ENCODE measurements at regions not wholly inside any gene's neighbourhood (a gene's known extent, or its start where the extent isn't known, plus 50 kb on each side); places are given as distances from the start of the nearest gene placed in this dataset.

DNA sequence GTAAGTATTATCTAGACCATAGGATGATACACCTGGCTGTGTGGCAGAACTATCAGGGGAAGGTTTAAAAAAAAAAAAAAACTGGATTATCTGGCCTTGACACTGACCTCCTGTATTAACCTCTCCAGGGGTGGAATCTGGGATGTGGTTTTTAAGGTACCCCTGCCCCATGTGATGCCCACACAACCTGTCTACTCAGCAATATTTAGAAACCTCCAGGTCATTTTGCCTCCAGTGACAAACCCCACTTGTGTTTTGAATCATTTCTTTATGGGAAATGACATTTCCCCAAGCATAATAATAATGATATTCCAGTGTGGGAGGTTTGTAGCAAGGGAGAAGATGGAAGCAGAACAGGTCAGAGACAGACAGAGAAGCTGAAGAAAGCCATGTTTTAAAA, 179.1 kb downstream of the RSL24D1 start:
- no peak for DNase-seq

GRCh38 chr15:55016225-55016624, 180.5 kb downstream of the RSL24D1 start:
- DNase-seq: no peak

DNA sequence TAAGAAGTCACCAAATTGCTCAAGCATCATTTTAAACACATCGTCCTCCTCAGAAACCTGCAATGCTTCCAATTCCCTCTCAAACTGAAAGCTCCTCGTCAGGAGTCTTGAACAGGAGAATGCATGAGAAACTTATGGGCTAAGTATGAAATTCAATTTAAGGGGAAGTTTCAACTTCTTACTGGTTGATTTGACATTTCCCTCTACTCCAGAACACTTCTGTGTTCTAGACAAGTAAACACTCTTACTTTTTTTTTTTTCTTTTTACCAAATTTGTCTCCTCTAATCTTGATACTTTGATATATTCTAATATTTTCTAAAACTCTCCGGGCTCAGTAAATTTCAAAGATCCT, 181.7 kb downstream of the RSL24D1 start:
- DNase-seq: no peak

GRCh38 chr15:55014391-55015092, 182.2 kb downstream of the RSL24D1 start:
- no peak for DNase-seq

DNA sequence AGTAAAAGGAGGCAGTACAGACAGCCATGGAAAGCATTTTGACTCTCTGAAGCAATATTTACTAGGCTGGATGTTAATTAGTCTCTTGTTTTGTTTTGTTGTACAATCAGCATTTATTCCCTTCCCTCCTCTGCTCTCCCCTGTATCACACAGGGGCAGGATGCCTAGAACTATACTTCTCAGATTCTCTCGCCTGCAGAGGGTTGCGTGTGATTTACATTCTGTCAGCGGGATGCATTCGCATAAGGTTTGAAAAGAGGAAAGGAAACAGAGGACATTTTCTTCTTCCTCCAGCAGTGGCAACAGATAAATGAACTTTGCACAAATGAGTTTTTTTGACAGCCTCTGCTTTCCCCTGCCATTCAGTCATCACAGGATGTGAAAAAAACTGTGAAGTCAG, 188.3 kb downstream of the RSL24D1 start:
- no peak for DNase-seq

GRCh38 chr15:55007561-55007960, 189.2 kb downstream of the RSL24D1 start:
- no peak for DNase-seq

- no peak for DNase-seq
Measured at GRCh38 chr15:55005679-55006078, 191.1 kb downstream of the RSL24D1 start.

- no peak for DNase-seq
Measured at GRCh38 chr15:55003965-55004873, 192.5 kb downstream of the RSL24D1 start.

GRCh38 chr15:54998661-54999060, 198.1 kb downstream of the RSL24D1 start:
- DNase-seq: no peak

GRCh38 chr15:54990793-54991192, 205.9 kb downstream of the RSL24D1 start:
- DNase-seq: no peak

DNA sequence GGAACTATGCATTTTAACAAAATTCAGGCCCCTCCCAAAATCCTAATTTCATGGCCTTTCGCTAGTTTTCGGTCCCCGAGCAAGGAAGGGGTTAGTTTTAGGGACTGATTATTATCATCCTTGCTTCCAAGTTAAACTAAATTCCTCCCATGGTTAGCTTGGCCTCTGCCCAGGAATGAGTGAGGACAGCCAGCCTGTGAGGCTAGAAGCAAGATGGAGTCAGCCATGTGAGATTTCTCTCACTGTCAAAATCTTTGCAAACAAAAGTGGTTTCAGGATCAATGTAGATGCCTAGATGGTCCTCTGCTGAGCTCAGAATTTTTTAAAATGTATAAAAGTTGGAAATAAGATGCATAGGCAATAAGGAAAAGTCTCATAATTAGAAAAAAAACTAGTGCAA, 208.9 kb downstream of the RSL24D1 start:
- DNase-seq: no peak

- DNase-seq: no peak
Measured at GRCh38 chr15:54979964-54980363, 216.8 kb downstream of the RSL24D1 start.

DNA sequence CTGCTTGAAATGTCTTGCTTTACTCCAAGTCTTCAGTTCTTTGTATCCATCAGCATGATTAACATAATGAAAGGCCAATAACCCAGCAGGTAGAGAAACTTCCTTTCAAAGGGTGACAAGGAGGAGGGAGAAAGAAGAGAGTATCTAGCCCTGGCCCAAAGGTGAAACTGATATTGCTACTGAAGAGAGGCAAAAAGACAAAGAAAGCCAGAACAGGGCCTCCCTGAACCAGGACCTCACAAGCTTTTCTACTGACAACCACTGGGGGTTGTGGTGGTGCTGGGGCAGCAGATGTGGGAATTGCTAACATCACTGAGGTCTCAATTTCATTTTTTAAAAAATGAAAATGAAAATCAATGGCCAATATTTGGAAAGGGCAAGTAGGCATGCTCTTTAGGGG, 234.1 kb downstream of the RSL24D1 start:
- no peak for DNase-seq

DNA sequence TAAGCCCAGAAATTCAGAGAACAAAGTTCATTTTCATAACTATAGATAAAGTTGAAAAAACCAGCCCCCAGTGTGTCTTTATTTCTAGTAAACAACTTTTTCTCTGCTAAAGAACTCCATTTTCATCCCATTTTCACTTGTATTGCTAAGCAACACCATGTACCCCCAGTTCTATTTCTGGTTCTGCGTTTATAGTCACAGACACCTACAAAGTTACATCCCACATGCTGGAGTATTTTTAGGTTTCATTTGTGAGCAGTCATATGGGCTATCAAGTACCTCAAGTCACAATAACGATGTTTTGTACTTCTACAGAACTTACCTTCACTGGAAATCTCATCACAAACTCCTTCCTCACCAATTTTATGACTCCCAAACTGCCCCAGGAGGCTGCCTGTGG, 236.5 kb downstream of the RSL24D1 start:
- no peak for DNase-seq

- DNase-seq: no peak
Measured at GRCh38 chr15:54941417-54941816, 255.3 kb downstream of the RSL24D1 start.

- no peak for DNase-seq
Measured at GRCh38 chr15:54917312-54917711, 279.4 kb downstream of the RSL24D1 start.

GRCh38 chr15:54915380-54915779, 281.4 kb downstream of the RSL24D1 start:
- no peak for DNase-seq

DNA sequence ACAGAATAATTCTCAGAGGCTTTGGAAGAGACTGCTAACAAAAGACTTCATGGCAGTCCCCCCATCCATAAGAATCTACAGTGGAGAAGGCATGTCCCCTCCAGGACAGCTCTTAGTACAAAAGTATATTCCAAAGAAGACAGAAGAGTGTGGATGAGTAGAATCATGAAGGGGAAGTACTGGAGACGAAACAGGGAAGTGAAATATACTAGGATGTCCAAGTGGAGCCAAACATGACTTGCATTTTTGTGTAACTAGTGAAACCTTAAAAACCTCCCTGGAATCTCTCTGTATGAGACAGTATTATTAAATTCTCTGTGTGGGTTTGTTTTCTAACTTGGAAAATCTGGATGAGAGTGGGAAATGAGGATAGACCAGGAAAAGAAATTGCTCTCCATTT, 312.4 kb downstream of the RSL24D1 start:
- DNase-seq: no peak

- no peak for DNase-seq
Measured at GRCh38 chr15:54859982-54860381, 336.8 kb downstream of the RSL24D1 start.

DNA sequence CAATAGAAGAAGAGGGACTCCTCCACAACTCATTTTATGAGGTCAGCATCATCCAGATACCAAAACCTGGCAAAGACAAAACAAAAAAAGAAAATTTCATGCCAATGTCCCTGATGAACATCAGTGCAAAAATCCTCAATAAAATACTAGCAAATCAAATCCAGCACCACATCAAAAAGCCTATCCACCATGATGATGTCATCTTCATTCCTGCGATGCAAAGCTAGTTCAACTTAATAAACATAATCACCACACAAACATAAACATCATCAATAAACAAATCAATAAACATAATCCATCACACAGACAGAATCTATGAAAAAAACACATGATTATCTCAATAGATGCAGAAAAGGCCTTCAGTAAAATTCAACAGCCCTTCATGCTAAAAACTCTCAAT, 342.1 kb downstream of the RSL24D1 start:
- no peak for DNase-seq

GRCh38 chr15:54850101-54850500, 346.6 kb downstream of the RSL24D1 start:
- DNase-seq: no peak

GRCh38 chr15:54843006-54843405, 353.7 kb downstream of the RSL24D1 start:
- no peak for DNase-seq

DNA sequence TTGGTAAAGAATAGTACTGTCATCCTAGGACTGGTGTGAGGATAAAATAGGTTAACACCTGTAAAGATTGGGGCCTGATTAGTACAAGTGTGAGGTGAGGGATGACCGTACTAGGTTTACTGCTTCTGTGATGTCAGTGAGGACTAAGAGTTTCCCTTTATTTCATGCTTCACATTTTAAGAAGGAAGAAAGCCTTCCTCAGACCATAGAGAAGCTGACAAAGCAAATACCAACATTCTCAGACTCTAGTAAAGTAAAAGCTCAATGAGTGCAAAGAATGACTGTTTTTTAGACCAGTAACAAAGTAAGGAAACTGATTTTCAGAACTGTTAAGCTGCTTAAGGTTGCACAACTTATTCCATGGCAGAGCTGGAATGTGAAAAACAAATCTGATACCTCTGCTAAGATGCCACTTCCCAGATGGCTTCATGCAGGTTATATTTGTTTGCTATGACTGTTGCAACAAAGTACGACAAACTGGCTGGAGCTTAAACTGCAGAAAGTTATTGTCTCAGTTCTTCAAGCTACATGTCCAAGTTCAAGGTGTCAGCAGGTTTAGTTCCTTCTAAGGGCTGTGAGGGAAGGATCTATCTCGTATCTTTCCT, 354.9 kb downstream of the RSL24D1 start:
- DNase-seq: no peak

All from NCI-H1048 (cell line).